Stimulated activated CD8-positive, alpha-beta memory T cell treated with anti-CD3 and anti-CD28 coated beads, Interleukin-2, amount 100 ng/mL, for 1 hour (primary cell): ENCODE measurements at regions not wholly inside any gene's neighbourhood (a gene's known extent, or its start where the extent isn't known, plus 50 kb on each side); places are given as distances from the start of the nearest gene placed in this dataset.

Source experiments
- DNase-seq, 2 donors: peaks; one replicate each; pipeline ENCODE4 v3.0.0-alpha.2; 2020; ENCODE audit warnings: low read depth in 2 of 2

GRCh38 chr13:40336228-40337221 lies 329.9 kb downstream of the FOXO1 start:
- no peak for DNase-seq

- no peak for DNase-seq
Measured at GRCh38 chr13:40337651-40338050, 328.8 kb downstream of the FOXO1 start.

GRCh38 chr13:40338217-40338616 lies 328.2 kb downstream of the FOXO1 start:
- DNase-seq, result no peak

- DNase-seq, result no peak
Measured at GRCh38 chr13:40340368-40341095, 325.9 kb downstream of the FOXO1 start.

- DNase-seq, result no peak
Measured at GRCh38 chr13:40341096-40341471, 325.4 kb downstream of the FOXO1 start.

GRCh38 chr13:40341501-40341900 lies 324.9 kb downstream of the FOXO1 start:
- no peak for DNase-seq

GRCh38 chr13:40342461-40342860 lies 324.0 kb downstream of the FOXO1 start:
- DNase-seq, result no peak

GRCh38 chr13:40342901-40343300 lies 323.5 kb downstream of the FOXO1 start:
- no peak for DNase-seq

GRCh38 chr13:40343550-40344269 lies 322.7 kb downstream of the FOXO1 start:
- DNase-seq, result no peak

GRCh38 chr13:40344270-40345148 lies 321.9 kb downstream of the FOXO1 start:
- no peak for DNase-seq

- no peak for DNase-seq
Measured at GRCh38 chr13:40345149-40345514, 321.3 kb downstream of the FOXO1 start.

GRCh38 chr13:40345654-40346372 lies 320.6 kb downstream of the FOXO1 start:
- DNase-seq, result no peak

GRCh38 chr13:40346592-40346991 lies 319.8 kb downstream of the FOXO1 start:
- DNase-seq, result no peak

GRCh38 chr13:40348096-40348679 lies 318.3 kb downstream of the FOXO1 start:
- no peak for DNase-seq

GRCh38 chr13:40350283-40350992 lies 316.0 kb downstream of the FOXO1 start:
- no peak for DNase-seq

- no peak for DNase-seq
Measured at GRCh38 chr13:40351537-40352379, 314.7 kb downstream of the FOXO1 start.

- DNase-seq, result no peak
Measured at GRCh38 chr13:40352380-40352778, 314.1 kb downstream of the FOXO1 start.

- DNase-seq, result no peak
Measured at GRCh38 chr13:40352802-40353562, 313.5 kb downstream of the FOXO1 start.
